GM10266 (cell line): ENCODE measurements at regions not wholly inside any gene's neighbourhood (a gene's known extent, or its start where the extent isn't known, plus 50 kb on each side); places are given as distances from the start of the nearest gene placed in this dataset.

Source experiments
- DNase-seq: peaks from one replicate; pipeline ENCODE4 v3.0.0; 2012; ENCODE audit errors: extremely low spot score
- TF ChIP-seq, protein P1 (sequence below): IDR thresholded peaks from 2 replicates; pipeline ENCODE4 v1.5.1; 2012; ENCODE audit warnings: mild to moderate bottlenecking, low read depth; ENCODE audit not compliant: control insufficient read depth, insufficient read depth; ENCODE audit errors: missing control alignments

DNA sequence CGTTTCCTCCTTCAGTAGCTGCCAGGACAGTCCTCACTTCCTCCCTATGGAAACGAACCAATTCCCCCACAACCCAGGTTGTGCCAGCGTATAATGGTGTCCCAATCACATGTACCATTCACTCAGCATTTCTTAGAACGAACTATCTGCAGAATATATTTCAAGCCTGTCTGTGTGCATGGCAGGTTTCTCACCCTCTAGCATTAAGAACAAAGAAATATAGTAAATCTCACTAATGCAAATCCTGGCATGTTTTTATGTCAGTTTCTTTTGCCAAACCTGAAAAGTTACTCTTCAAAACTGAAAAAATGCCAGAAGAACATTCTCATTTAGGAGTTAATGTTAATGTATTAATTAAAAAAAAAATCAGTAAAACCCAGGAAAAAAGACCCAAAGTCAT, 405.9 kb upstream of the KLF6 start:
- DNase-seq: no peak
- TF ChIP-seq, protein P1, sequence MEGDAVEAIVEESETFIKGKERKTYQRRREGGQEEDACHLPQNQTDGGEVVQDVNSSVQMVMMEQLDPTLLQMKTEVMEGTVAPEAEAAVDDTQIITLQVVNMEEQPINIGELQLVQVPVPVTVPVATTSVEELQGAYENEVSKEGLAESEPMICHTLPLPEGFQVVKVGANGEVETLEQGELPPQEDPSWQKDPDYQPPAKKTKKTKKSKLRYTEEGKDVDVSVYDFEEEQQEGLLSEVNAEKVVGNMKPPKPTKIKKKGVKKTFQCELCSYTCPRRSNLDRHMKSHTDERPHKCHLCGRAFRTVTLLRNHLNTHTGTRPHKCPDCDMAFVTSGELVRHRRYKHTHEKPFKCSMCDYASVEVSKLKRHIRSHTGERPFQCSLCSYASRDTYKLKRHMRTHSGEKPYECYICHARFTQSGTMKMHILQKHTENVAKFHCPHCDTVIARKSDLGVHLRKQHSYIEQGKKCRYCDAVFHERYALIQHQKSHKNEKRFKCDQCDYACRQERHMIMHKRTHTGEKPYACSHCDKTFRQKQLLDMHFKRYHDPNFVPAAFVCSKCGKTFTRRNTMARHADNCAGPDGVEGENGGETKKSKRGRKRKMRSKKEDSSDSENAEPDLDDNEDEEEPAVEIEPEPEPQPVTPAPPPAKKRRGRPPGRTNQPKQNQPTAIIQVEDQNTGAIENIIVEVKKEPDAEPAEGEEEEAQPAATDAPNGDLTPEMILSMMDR: no peak

DNA sequence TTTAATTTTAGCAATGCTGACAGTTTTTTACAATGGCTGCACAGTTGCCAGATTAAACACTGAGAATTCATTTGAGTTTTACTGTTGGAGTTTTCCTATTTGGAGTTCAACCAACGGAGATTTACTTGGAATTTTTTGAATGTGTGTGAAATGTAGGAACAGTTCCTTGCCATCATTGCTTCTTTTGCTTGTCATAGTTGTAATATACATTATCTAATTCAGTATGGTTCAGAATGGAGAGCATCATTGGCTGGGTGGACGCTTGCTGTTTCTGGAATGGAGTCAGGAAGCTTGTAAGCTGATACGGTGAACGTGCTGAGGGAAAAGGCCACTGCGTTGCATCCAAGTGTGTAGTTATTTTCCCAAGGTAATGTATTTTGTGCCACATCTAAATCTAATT, 404.3 kb upstream of the KLF6 start:
- no peak for DNase-seq
- TF ChIP-seq, protein P1: no peak

DNA sequence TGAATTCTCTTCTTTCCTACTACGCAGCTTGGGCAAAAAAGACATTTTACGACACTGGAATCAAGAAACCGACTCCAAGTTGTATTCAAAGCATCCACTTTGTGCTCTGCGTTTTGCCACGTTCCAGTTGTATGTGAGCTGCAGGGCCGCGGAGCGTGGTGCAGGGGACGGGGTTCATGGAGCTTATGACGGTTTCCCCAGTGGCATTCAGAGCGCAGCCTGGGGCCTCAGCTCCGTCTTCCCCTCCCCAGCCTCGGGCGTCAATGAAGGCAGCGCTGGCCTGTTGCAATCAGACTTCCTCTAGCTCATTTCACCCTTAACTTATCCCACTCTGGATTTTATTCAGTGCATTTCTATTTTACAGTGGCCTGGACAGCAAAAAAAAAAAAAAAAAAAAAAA, 403.4 kb upstream of the KLF6 start:
- no peak for DNase-seq

DNA sequence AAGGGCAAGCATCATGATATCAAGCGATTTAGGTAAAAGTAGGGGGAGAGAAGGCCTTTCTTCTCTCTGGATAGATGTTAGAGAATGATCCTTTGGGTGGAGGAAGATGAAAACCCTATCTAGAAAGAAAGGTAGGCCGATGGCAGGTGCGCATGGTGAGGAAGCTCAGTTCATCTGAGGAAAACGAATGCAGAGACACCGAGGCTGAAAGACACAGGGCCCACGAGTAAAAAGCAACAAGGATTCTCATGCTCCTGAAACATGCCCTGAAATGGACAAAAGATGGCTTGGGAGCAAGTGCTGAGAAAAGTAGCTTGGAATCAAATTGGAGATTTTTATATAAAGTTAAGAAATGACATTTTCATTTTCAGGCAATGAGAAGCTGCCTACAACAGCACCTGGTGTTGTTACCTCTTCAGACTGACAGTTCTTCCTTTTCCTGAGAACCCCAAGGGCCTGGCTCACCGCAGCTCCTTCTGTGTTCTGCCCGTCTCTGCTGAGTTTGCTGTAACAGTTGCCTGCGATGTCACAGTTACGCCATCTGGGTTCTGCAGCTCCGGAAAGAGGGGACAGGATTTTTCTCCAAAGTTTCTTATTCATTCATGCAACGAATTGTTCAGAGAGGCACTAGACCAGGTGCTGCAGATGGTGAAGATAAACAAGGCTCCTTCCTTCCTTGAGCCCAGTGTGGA, 402.0 kb upstream of the KLF6 start:
- no peak for DNase-seq
- TF ChIP-seq, protein P1: no peak

More for the DNA sequence above, 403.4 kb upstream of the KLF6 start:
- TF ChIP-seq, protein P1: no peak

DNA sequence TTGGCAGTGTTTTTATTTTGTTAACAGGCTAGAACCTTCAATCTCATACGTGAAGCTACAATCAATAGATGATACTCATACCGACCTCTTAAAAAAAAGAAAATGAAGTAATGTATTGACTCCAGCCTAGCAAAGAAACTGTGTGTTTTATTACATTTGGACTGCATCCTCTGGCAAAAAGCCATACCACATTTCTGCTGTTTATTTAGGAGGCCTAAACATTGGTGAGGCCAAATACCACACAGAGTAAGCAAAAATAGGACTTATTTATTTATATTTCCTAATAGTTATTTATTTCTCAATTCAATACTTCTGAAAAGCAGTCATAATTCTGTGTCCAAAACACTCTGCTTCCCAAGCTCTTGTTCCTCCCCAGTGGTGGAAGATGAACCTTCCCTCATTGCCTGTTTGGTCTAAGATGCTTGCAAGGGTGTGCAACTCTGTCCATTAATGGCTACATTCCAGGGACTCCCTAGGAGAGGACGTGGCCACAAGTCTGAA, 398.8 kb upstream of the KLF6 start:
- no peak for DNase-seq
- TF ChIP-seq, protein P1: no peak

DNA sequence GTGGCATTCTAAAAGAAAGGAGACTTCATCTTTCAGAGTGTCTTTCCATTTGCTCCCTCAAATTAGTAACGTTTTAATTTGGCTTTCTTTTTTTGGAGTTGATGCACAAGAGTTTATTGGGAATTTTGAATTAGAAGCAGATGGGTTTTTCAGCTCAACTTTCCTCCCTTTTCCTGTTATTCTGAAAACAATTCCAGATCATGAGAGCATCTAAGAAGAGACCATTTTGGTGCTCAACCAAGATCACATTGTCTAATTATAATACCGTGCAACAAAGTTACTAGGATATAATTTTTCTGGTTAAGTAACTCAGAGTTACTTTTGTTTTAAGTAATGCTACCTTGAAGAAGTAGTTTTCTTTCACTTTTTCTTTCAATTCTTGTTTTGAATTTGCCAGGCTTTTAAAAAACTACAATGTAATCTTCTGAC, 396.6 kb upstream of the KLF6 start:
- TF ChIP-seq, protein P1: no peak
- no peak for DNase-seq

DNA sequence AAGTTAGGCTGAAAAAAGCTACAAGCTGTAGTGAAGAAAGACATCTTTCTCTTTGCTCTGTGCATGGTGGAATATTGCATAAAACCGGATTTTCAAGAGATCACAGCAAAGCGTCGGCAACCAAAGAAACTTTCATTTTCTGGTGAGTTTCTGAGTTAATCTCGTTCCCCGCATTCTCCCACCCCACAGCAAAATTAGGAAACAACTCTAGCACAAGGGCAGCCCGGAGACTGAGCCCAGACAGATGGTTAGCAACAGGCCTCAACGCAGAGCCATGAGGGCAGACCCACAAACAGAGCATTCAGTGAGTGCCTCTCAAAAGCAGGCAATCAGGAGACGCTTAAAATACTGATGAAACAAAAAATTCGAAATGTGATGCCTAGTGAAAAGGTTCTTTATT, 396.1 kb upstream of the KLF6 start:
- TF ChIP-seq, protein P1: no peak
- no peak for DNase-seq
